ENCODE measurements at regions not wholly inside any gene's neighbourhood (a gene's known extent, or its start where the extent isn't known, plus 50 kb on each side); places are given as distances from the start of the nearest gene placed in this dataset.

DNA sequence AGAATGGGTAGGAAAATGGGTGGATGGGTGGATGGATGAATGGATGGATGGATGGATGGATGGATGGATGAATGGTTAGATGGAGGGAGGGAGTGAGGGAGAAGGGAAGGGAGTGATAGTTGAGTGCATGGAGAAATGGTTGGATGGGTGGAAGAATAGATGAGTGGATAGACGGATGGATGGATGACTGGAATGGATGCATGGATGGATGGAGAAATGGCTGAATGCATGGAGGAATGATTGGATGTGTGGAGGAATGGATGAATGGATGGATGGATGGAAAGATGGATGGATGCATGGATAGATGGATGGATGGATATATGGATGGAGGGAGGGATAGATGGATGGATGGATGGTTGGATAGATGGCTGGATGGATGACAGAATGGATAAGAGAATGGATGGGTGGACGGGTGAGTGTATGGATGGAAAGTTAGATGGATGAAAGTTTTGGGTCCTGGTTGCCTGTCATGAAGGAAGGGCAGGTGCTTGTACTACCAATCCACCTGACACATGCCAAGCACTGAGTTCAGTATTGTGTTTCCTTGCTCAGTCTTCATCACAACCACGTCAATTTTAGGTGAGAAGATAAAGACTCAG lies 286.5 kb upstream of the RTL1 start:
- FAIRE-seq: no peak

DNA sequence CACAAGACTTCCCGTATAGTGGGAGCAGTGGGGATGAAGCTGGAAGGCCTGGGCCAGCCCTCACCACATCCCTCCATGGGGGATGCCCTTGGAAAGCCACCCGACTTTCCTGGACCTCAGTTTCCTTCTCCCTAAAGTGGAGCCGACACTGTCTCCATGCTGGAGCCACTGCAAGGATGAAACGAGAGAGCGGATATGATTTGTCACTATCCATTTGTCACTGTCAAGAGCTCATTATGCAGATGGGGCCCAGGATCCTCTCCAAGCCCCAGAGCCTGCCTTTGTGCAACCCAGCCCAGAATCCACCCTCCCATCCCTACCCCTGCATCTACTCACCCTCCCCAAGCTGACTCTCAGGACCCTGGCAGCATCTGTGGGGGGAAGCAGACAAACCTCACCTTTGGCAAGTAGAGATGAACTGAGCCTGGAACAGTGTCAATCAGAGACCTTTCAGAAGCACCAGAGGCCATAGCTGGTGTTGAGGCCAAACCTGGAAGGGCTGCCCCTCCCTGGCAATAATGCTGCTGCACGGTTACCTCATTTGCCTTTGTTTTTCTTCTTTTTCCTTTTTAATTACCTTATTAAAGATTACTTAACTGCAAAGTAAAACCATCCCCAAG lies 287.7 kb upstream of the RTL1 start:
- no peak for FAIRE-seq
- DNase-seq (ENCODE audit: low spot score): no peak

More for the DNA sequence above, 286.5 kb upstream of the RTL1 start:
- DNase-seq (ENCODE audit: low spot score): no peak

DNA sequence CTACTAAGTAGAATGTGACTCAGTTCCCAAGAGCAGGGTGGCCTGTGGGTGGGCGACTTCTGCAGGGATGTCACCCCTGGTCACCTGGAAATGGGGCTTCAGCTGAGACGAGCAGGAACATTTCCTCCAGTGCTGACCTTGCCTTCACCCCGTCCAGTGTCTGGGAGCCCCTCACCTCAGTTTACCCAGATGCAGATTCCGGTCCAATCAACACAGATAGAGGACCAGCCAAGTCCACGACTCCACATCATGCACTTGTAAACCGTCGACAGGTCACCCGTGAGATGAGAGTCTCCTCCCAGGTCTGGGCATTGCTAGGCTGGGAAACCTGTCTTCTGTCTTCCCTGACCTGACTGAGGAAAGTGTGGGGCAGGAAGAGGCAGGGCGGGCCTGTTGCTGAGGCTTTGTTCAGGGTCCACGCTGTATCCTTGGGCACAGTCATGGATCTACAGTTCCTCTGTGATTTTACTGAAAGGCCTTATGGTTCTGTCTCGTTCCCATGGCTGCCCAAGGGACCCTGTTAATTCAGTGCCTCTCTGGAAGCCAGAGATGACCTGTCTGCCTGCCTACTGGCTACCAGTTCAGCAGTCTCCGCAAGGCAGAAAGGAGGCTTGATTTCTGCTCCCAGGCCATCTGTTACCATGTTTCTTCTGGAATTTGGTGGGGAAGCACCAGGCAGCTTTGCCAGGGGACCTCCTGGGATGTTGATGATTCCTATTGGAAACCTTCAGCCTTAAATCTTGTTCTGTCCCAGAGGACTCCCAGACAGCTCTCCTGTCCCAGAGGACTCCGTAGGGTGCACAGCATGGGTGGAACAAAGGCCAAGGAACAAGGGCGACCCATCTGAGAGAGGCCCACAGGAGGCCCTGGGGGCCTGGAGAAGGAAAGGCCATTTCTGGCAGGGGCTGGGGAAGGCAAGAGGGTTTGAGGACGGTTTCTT lies 288.5 kb upstream of the RTL1 start:
- DNase-seq (ENCODE audit: low spot score) (no peak), FAIRE-seq (no peak)

DNA sequence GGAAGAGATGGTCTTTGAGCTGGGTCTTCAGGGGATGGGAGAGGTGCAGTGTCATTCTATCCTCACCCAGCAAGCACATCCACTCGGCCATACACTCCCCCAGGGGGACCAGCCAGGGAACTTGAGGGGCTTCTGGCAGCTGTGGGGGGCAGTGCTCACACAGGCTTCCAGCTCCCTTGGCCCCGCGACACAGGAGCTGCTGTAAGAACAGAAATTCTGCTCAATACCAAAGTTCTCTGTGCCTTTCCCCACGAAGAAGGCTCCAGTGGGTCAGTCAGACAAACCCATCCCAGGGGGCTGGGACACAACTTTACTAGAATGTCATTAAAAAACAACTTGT lies 289.1 kb upstream of the RTL1 start:
- DNase-seq (ENCODE audit: low spot score) (no peak), FAIRE-seq (no peak)

DNA sequence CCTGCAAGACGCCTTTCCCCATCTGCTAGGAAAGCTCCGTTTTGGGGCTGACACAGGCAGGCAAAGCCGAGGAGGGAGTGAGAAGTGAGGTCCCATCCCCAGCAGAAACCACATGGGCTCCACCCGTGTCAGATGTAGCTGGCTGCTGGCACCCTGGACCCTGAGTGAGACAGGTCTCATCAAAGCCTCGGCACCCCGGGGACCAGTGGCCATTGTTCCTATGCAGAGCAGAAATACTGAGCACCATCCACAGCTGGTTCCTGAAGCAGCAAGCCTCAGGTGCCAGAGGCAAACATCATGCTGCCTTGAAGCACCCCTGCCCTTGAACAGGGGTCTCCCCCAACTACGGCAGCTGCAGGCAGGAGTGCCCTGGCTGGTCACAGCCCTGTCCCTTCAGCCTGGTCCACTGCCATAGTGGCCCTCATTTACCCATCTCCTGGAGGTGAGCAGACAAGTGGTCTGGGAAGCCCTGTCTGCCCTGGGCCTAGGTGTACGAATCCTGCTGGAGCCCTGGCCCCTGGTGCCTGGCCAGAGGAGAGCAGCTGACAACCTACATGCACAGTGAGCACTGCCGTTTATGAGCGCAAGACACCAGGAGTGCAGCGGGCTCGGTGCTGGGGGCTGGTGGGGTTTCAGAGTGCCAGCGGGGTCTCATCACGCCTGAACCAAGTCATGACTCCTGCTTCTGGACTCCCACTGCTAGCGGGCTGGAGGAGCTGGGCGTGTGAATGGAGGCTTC lies 289.8 kb upstream of the RTL1 start:
- DNase-seq (ENCODE audit: low spot score): no peak
- no peak for FAIRE-seq

DNA sequence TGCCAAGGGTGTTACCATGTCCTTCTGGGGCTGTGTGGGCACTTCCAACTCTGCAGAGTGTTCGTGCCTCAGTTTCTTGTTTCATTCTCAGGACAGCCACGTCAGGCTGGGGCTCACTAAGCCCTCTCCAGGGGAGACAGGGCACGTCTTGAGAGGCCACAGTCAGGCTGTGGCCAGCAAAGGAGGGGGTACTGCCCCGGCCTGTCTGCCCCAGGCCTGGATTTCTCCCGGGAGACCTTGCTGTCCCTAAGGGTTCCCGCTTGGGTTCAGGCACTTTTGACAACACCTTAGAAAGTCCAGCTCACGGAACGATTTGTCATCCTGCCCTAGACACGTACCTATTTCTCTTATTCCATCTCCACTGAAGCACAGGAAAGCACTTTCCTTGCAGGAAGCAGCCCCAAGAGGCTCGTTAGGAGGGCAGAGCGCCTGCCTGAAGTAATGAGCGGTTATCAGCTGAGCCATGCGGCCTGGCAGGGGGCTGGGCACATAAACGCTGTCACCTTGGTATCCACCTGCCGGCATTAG lies 290.4 kb upstream of the RTL1 start:
- FAIRE-seq (no peak), DNase-seq (ENCODE audit: low spot score) (no peak)

DNA sequence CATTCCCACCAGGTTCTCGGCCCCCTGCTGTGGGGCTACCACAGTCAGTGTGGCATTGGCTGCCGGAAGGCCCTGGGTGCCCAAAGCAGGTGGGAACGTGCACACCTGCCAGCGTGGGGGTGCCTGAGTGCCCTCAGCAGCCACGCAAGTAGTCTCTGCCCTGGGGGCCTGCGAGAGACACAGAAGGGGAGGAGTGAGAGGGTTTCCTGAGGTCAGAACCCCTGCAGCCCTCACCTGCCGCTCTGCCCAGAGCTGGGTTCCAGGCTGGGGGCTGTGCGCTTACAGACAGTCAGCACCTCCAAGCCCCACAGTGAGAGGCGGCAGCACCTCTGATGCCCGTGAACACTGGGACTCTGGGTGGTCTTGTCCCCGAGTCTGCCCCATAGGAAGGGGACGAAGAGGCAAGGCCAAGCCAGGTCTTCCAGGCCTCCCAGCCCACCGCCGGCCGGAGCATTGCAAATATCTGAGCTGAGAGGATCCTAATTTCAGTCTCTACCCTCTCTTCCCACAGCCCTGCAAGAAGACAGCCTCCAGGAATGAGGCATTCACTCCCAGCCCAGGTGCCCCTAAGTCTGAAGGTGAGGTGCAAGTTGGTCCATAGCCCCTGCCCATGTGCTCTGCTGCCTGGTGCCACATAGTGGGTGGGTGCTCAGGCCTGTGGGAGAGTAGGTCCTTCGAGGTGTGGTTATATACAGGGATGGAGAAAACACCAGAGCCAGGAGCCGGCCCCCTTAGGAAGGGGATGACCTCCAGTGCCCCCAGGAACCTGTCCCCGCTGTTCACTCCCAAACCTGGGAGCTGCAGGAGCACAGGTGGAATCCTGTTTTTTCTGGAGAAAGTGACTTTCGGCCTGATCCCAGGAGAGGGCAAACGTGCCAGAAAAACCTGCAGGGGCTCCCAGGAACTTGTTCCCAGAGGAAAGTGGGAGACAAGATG lies 291.1 kb upstream of the RTL1 start:
- DNase-seq (ENCODE audit: low spot score): no peak
- FAIRE-seq: no peak

DNA sequence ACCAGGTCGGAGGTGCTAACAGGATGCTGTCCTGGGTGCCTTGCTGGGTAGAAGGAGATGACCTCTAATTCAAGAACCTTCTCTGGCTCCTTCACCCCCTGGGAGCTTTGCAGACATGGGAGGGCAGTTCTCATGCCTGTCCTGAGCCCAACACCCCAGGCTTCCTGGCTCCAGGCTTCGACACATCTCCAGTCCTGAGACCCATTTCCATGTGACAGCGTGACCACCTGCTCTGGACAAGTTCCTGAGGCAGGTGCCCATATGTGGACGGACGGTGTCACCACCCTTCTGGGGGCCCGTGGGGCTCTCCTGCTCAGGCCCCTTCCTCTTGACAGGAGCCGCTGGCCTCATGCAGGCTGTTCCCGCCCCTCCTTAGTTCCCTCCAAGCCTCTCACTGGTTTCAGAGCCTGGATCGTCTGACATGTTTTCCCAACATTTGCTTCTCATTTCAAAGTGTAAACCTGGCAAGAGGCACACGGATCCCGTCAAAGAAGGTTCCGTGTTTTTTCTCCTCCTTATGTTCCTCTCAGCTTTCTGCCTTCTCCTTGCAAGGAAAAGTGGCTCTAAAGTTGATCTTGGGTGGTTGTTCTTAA lies 291.9 kb upstream of the RTL1 start:
- DNase-seq (ENCODE audit: low spot score): no peak
- no peak for FAIRE-seq

DNA sequence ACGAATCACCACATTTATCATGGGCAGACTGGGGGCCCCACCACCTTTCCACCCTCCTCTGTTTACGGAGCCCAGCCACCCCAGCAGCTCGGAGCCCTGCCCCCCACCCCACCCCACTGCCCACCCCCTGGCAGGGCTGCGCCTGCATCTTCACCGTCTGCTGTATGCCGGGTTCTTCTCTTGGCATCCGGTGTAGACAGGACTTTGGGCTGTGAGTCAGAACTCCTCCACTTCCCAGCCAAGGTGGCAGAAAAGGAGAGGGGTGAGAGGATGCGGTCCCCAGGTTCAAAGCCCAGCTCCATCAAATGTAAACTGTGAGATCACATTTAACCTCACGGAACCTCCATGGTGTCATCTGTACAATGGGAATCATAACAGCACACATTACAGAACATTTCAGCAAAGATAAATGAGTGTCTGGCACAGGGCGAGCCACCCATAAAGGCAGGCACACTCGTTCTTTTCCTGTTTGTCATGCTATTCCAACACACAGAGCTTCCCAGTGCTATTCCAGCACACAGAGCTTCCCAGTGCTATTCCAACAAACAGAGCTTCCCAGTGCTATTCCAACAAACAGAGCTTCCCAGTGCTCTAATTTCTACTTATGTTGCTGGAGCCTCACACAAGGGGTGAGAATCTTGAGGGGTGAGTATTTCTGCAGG lies 292.7 kb upstream of the RTL1 start:
- no peak for FAIRE-seq

DNA sequence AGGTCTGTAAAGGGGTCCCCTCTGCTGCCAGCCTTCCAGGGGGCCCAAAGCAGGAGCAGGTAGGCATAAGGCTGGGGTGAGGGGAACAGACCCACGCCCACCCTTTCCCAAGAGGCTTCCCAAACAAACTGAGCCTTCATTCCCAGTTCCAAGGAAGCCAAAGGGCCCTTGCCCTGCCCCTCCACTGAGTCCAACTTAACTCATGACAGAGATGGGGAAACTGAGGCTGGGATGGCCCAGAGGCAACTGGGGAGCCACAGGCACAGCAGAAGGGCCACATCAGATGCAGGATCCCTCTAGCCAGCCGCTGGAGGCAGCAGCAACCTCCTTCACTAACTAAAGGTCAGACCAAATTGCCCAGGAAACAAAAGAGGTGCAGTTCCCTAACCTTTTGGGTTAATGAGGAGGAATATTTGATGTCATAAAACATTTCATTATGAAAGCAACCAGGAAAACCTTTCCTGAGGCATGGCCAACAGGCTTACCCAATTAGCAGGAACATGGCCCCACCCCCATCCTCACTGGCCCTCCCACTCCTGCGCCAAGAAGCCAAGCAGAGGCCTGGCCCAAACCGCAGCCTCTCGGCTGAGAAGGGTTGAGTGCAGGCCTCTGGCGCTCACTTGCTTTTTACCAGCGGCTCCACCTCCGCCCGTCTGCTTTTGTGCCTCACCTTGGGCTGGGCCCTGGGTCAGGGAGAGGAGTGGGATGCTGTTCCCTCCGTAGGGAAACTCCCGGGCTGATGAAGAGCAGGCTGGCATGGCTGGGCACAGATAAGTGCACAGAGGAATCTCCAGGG lies 293.5 kb upstream of the RTL1 start:
- DNase-seq (ENCODE audit: low spot score) (no peak), FAIRE-seq (no peak)

More for the DNA sequence above, 292.7 kb upstream of the RTL1 start:
- DNase-seq (ENCODE audit: low spot score): no peak

DNA sequence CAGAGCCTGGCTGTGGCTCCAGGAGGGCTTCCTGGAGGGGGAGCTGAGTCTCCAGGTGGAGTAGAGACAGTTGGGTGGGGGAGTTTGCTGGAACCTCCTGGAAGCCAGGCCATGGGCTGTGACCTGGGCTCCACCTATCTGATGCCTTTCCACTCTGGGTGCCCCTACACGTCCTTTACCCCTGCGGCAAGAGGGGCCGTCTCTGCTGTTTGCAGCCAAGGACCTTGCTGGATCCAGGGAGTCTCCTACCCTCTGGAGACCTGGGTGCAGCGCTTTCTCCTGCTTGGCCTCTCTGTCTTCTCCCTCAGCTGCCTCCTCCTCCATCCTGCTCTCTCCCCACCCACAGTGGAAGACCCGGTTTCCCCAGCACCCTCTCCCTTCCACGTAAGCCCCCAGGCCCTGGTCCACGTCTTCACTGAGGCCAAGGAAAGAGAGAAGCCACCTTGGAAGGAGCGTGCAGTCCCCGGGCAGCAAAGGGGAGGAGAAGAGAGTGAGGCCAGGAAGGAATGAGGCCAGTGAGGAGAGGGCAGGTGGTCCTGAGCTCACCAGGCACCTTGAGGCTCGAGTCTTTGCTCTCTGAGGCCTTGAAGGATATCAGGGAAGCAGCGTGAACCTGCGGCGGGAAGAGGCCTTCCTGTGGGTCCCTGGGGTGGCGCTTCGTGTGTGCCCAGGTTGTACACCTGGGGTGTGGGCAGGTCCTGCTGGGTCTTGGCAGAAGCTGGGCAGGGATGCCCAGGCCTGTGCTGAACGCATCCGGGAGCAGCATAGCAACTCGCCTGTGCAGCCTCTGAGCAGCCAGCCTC lies 294.3 kb upstream of the RTL1 start:
- DNase-seq (ENCODE audit: low spot score): no peak
- no peak for FAIRE-seq

DNA sequence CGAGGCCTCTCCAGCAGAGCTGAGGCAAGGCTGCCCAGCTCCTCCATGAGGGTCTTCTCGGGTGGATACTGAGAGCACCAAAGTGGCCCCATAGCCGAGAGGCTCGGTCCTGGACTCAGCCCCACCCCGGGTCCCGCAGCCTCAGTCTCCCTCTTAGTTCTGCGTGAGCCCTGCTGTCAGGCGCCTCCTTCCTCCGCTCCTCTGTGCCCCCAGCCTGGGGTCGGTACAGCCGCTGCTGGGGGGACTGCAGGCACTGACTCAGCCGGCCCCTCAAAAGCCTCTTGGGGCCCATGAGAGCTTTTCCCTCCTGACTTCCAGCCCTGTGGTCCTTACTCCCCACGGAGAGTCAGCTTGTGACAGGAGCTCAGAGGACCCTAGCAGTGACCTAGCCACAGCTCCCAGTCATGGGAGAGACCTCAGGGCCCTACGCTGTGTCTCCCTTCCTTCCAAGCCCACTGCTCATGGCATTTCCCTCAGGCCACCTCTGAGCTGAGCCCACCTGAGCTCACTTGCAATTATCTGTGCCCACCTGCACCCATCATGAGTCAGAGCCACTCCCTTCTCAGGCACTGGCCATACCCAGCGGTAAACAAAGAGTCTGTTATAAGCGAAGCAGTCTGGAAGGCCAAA lies 295.0 kb upstream of the RTL1 start:
- DNase-seq (ENCODE audit: low spot score): no peak
- no peak for FAIRE-seq

DNA sequence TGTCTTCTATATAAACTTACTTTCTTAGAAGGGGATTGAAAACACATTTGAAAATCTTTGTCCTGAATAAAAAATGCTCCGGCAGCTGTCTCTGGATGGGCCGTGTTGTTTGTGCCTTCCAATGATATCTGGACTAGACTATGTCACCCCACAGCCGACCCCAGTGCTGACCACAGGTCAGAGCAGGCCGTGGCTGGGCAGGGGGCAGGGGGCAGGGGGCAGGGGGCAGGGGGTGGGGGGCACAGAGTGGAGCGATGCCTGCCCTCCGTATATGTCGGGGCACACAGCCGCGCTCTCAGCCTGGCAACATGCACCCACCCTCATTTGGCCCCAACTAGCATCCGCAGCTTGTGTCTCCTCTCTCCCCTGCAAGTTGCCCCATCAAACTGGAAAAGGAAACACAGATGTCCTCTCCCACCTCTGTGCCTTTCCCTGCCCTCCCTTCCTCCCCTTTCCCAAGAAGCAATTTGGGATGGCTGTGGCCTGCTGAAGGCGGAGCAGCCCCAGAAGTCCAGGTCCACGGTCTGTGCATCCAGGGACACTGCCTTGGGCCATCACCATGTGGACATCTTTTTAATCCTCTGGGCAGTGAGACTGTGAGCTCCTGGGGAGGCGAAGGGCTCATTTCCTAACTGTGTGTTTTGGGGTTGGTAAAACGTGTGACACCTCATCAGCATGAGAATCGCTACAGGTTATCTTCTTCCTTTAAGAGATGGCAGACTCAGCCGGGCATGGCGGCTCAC lies 295.7 kb upstream of the RTL1 start:
- DNase-seq (ENCODE audit: low spot score) (no peak), FAIRE-seq (no peak)

DNA sequence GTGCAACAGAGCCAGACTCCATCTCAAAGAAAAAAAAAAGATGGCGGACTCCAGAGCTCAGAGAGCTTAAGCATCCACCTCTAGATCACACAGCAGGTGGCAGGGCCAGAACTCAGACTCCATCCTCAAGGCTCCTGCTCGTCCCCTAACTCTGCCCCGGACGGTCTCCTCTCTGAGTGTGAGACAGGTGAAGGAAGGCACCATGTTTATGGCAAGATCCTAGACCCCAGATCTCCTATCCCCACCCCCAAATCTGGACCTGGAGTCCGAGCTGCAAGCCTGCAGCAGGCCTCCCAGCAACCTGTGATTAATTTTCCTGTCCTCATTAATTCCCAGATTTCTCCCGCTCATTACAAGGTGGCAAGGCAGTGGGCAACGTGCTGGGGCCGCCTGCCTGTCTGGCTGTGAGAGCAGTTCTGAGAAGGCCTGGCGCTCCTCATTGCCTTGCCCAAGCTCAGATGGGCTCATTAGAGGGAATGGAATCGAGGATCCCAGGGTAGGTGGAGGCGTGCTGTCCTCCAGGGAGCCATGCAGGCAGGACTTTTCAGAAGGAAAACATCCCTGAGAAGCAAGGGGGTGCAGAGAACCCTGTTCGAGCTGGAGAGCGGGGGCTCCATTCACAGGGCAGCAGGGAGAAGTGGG lies 296.6 kb upstream of the RTL1 start:
- no peak for FAIRE-seq
- no peak for DNase-seq (ENCODE audit: low spot score)

DNA sequence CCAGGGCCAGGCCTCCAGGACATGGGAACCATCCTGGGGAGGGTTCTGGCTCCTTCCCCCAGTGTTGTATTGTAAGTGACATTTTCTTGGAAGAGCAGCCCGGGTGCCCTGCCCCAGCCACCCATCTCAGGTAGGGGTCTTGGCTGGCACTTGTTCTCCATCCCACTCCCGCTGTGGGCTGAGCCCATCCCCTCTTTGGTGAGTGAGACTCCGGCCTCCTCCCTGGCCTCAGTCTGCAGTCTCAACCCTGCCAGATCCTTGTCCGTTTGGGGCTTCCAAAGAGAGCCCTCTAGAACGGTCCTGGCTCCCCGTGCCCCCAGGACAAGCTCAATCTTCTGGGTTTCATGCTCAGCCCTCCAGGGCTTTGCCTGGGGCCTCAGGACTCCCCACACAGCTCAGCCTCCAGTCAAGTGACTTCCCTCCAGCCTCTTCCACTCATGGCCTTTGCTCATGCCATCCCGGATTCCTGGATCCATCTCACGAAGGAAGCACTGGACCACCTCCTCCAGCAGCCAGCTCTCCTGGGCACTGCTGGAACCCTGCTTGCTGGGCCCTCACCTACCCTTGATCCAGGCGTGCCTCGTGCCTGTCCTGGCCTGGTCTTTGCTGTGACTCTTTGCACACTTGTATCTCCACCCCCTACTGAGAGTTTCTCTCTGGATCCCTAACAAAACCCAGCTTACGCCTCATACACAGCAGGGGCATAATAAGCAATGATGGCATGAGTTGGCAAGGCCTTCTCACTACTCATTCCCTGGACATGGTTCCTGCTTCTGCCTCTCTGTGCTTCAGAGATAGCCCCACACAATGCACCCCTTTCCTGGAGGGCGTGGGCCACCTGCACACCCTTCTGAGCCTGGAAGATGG lies 297.4 kb upstream of the RTL1 start:
- DNase-seq (ENCODE audit: low spot score): no peak
- FAIRE-seq: no peak
